Suppressor macrophage (primary cell): ENCODE measurements at regions not wholly inside any gene's neighbourhood (a gene's known extent, or its start where the extent isn't known, plus 50 kb on each side); places are given as distances from the start of the nearest gene placed in this dataset.
"Not testable (repeated sequence)": the region's sequence is repeated elsewhere in the genome, so short reads cannot be mapped to it uniquely, and the experiment has no call there.

Experiments used
- DNase-seq, 4 experiments: peaks; one replicate each; pipeline ENCODE4 v3.0.0-alpha.2; 2020 to 2022

DNA sequence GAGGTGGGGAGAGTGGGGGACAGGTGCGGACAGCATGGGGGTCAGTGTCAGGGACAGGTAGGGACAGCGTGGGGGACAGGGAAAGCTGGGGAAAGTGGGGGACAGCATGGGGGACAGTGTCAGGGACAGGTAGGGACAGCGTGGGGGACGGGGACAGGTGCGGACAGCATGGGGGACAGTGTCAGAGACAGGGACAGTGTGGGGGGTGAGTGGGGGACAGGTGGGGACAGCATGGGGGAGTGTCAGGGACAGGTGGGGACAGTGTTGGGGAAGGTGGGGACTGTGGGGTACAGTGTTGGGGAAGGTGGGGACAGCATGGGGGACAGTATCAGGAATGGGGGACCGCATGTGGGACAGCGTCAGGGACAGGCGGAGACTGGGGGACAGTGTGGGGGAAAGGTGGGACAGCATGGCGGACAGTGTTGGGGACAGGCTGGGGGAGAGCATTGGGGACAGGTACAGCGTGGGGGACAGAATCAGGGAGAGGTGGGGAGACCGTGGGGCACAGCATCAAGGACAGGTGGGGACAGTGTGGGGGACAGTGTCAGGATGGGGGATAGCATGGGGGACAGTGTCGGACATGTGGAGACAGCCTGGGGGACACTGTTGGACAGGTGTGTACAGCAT lies 96.1 kb downstream of the TMEM121 start:
- DNase-seq, result no peak

DNA sequence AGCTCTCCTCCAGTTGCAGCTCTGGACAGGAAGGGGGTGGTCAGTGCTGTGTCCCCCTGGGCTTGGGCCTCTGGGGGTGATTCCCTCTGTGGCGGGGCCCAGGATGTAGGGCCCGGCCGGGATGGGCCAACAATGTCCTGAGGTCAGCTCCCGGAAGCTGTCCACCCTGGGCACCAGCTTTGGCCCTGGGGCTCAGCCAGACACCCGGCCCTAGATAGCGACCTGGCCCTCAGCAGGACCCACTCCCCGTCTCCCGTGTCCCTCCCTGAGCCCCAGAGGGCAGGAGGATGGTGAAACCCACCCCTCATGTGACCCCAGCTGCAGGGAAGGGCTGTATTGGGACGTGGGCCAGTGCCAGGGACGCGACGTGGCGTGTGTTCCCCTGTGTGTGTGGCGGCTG lies 96.8 kb downstream of the TMEM121 start:
- not testable (repeated sequence) for DNase-seq

DNA sequence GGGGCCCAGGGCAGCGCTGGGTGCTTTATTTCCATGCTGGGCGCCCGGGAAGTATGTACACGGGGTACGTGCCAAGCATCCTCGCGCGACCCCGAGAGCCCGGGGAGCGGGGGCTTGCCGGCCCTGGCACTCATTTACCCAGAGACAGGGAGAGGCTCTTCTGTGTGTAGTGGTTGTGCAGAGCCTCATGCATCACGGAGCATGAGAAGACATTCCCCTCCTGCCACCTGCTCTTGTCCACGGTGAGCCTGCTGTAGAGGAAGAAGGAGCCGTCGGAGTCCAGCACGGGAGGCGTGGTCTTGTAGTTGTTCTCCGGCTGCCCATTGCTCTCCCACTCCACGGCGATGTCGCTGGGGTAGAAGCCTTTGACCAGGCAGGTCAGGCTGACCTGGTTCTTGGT lies 98.0 kb downstream of the TMEM121 start:
- not testable (repeated sequence) for DNase-seq

DNA sequence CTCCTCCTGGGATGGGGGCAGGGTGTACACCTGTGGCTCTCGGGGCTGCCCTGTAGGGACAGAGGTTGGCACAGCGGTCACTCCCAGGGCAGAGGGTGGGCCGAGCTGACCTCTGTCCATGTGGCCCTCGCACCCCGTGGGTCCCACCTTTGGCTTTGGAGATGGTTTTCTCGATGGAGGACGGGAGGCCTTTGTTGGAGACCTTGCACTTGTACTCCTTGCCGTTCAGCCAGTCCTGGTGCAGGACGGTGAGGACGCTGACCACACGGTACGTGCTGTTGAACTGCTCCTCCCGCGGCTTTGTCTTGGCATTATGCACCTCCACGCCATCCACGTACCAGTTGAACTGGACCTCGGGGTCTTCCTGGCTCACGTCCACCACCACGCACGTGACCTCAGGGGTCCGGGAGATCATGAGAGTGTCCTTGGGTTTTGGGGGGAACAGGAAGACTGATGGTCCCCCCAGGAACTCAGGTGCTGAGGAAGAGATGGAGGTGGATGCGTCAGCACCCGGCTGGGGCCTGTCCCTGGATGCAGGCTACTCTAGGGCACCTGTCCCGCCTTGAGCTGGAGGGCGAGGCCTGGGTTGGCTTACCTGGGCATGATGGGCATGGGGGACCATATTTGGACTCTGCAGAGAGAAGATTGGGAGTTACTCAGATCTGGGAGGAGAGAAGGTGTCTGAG lies 98.5 kb downstream of the TMEM121 start:
- DNase-seq, result not testable (repeated sequence)

DNA sequence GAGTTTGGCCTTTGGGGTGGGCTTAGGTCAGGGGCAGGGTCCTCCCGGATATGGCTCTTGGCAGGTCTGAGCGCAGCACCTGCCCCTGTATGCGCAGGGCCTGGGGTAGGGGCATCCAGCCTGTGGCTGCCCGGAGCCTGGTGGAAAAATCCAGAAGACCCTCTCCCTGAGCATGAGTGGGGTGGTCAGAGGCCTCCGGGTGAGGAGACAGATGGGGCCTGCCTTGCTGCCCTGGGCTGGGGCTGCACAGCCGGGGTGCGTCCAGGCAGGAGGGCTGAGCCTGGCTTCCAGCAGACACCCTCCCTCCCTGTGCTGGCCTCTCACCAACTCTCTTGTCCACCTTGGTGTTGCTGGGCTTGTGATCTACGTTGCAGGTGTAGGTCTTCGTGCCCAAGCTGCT lies 99.1 kb downstream of the TMEM121 start:
- DNase-seq, result not testable (repeated sequence)

DNA sequence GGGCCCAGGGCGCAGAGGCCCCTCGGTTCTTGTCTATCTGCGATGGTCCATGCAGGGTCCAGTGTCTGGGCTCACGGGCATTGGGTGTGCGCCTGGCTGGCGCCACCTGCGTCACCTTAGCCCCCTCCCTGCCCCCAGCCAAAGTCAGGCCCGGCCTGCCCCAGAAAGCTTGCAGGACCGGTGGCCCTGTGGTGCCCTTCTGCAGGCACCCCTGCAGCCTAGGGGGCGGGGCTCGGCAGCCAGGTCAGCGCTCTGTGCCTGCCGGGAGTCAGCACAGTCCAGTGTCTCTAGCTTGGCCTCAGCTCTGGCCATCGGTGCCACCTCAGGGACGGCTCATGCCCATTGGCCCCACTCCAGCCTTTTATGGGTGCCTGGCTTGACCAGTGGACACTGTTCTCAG lies 99.7 kb downstream of the TMEM121 start:
- not testable (repeated sequence) for DNase-seq

DNA sequence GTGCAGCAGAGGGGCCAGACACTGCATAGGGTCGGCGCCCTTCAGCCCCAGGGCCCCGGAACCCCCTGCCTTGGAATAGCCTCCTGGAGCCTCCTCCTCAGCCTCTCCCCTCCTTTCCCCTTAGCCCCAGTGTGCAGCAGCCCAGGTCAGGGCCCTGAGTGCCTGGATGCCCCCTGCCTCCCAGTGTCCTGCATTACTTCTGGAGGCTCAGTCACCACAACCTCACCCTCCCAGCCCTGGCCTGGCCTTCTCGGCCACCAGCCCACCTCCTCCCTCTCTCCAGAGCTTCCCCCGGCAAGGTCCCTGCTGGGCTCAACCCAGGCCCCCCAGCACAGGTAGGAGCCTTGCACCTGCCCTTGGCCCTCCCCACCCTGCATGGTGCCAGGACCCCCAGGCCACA lies 100.3 kb downstream of the TMEM121 start:
- DNase-seq, result not testable (repeated sequence)

DNA sequence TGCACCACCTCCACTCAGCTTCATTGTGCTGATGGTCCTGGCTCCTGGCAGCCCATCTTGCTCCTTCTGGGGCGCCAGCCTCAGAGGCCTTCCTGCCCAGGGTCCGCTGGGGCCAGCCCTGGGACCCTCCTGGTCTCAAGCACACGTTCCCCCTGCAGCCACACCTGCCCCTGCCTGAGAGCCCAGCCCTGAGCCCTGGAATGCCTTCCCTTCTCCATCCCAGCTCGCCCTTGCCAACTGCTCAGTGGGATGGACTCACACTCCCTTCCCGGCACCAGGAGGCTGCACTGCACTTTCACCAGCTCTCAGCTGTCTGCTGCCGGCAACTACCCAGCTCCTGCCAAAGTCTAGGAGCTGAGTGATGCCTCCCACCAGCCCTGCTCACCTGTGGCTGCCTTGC lies 100.9 kb downstream of the TMEM121 start:
- not testable (repeated sequence) for DNase-seq

DNA sequence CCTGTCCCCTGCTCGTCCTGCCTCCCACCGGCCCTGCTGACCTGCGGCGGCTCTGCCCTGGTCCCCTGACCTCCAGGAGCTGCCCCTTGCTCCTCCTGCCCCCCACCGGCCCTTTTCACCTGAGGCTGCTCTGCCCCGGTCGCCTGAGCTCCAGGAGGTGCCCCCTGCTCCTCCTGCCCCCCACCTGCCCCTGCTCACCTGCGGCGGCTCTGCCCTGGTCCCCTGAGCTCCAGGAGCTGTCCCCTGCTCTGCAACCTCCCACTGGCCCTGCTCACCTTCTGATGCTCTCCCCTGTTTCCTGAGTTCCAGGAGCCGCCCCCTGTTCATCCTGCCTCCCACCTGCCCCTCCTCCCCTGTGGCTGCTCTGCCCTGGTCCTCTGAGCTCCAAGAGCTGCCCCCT lies 101.3 kb downstream of the TMEM121 start:
- no peak for DNase-seq

DNA sequence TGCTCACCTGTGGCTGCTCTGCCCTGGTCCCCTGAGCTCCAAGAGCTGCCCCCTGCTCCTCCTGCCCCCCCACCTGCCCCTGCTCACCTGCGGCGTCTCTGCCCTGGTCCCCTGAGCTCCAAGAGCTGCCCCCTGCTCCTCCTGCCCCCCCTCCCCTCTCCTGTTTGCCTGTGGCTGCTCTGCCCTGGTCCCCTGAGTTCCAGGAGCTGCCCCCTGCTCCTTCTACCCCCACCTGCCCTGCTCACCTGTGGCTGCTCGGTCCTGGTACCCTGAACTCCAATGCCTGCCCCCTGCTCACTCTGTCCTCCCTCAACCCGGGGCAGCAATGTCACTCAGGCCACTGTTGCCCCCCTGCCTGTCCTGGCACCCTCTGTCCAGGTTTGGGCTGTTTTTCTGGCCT lies 101.7 kb downstream of the TMEM121 start:
- not testable (repeated sequence) for DNase-seq

DNA sequence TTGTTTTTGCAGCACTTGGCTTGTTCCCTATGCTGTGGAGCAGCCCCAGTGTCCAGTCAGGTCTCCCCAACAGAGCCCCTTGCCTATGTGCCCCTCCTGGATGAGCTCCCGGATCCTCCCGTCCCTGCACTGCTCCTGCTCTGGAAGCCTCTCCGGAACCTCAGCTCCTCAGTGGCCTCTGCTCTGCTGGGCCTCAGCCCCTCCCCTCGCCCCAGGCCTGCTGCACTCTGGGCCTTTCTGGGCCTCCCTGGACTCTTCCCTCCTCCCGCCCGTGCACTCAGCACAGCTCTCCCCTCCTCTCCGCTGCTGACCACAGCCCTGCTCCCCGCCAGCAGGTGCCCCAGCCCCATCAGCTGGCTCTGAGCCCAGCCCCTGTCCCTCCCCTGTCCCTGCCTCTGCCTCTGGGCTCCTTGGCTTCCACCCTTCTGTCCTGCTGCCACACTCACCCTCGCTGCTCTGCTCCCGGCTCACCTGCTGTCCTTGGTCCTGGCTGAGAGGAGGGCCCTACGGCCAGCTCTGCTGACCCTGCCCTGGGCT lies 102.2 kb downstream of the TMEM121 start:
- DNase-seq, result not testable (repeated sequence)

DNA sequence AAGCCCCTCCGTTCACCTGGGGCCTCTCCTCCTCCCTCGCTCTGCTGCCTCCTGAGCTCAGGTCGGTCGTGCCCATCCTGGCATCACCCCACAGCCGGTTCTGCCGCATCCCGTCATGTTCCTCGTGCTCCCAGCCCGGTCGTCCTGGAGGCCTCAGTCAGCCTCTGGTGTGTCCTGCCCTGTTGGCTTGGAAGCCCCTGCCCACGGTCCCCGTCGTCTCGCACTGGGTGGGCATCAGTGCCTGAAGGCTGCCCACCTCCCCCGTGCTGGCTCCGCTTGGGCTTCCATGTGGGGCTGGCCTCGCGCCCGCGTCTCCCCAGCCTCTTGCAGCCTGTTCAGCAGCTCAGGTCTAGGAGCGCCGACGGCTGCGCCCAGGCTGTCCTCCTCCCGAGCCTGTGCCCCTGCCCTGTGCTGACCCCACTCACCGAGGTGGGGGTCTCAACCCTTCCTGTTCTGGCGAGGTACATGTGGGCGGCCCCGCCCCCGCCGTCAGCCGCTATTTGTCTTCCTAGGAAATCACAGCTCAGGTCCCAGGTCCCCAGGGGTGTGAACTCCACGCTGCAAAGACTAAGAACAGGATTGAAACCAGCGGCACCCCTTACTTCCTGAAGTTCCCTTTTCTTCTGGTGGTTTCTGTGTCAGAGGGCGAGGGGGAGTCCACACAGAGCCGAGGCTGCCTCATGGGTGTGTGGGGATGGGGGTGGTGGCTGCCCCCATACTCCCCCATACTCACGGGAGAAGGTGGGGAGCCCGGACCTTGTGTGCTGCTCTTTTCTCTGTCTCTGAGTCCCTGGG lies 102.9 kb downstream of the TMEM121 start:
- DNase-seq, result not testable (repeated sequence)

DNA sequence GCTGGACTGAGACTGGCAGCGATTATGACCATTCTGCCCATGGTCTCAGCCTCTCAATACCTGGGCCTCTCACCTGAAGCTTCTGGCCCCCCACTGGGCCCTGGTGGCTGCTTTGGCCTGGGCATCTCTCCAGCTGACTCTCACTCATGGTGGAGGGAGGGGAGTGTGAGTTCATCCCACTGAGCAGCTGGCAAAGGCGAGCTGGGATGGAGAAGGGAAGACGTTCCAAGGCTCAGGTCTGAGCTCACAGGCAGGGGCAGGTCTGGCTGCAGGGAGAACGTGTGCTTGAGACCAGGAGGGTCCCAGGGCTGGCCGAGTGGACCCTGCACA lies 103.5 kb downstream of the TMEM121 start:
- DNase-seq, result no peak

DNA sequence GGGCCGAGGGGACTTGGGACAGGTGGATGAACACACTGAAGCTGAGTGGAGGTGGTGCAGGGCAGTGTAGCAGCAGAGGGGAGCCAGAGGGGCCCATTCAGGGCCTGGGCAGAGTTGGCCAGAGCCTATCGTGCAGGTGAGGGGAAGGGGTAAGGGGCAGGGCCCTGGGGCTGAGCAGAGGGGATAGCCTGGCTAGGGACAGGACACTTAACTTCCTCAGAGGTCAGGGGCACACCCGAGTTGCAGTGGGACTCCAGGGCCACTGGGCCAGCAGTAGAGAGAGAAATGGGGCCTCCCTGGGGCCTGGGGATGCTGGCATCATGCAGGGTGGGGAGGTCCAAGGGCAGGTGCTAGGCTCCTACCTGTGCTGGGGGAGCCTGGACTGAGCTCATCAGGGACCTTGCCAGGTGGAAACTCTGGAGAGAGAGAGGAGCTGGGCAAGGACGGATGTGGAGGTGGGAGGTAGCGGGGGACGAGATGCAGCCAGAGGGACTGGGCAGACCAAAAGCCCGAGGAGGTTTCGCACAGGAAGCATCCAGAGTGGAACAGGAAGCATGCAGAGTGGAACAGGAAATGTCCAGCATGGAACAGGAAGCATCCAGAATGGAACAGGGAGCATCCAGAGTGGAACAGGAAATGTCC lies 104.0 kb downstream of the TMEM121 start:
- not testable (repeated sequence) for DNase-seq

DNA sequence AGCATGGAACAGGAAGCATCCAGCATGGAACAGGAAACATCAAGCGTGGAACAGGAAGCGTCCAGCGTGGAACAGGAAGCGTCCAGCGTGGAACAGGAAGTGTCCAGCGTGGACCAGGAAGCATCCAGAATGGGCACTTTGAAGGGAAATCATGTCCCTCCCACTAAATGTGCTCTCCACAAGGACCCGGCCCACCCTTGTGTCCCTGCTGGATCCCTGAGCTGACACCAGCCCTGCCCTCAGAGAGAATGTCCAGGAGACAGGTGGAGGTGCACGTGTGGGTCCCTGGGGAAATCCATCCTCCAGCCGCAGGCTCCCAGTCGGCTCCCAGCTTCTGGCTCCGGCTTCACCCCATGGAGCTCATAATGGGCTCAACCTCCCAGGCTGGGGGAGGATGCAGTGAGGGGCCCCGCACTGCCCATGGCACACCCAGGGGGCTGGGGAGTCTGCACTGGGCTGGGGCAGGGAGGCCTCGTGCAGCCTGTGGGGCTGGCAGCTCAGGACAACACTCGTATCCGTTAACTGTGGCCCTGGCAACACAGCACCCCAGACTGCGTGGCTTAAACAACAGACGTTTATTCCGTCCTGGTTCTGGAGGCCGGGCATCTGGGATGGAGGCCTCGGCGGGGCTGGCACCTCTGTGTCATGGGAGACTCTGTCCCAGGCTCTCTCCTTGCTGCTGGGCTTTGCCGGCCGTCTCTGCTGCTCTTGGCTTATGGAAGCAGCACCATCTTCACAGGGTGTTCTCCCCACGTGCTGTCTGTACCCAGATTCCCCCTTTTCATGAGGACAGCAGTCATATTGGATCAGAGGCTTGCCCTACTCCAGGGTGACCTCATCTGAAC lies 104.8 kb downstream of the TMEM121 start:
- DNase-seq, result peak in 1 of 4 experiments; percentile 2

DNA sequence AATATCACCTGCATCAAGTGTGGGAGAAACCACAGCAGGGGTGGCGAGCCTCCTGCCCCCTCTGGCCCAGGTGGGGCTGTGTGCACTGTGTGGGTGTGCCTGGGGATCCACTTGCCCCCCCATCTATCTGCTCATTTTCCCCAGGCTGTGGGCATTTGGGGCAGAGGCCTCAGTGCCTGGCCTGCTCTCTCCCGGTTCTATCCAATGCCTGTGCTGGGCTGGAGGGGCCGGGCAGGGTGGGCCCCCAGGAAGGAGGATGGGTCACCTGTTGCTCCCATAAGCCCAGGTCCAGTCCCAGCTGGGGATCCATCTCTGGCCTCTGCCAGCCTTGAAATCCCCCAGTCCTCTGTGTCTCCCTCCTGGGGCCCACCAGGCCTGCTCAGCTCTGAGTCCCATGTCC lies 105.6 kb downstream of the TMEM121 start:
- DNase-seq, result no peak

DNA sequence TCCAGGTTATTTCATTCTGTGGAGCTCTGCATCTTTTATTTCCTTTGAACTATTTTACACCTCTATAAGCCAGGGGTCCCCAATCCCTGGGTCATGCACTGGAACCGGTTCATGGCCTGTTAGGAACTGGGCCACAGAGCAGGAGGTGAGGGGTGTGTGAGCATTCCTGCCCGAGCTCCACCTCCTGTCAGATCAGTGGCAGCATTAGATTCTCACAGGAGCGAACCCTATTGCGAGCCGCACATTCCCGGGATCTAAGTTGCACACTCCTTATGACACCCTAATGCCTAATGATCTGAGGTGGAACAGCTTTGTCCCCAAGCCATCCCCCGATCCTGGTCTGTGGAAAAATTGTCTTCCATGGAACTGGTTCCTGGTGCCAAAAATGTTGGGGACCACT lies 107.2 kb downstream of the TMEM121 start:
- not testable (repeated sequence) for DNase-seq

DNA sequence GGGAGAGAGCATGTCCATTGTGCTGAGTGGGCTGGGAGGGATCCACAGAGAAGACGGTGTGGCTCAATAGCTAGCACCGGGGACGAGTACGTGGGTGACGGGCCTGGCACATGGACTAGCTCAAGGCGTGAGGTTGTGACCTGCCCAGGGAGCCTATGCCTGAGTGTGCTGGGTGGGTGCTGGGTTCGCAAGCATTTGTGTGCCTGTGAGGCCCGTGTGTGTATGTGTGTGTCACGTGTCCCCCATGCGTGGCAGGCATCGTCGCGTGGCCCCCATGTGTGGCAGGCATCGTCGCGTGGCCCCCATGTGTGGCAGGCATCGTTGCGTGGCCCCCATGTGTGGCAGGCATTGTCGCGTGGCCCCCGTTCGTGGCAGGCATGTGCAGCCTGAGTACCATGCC lies 109.2 kb downstream of the TMEM121 start:
- no peak for DNase-seq

DNA sequence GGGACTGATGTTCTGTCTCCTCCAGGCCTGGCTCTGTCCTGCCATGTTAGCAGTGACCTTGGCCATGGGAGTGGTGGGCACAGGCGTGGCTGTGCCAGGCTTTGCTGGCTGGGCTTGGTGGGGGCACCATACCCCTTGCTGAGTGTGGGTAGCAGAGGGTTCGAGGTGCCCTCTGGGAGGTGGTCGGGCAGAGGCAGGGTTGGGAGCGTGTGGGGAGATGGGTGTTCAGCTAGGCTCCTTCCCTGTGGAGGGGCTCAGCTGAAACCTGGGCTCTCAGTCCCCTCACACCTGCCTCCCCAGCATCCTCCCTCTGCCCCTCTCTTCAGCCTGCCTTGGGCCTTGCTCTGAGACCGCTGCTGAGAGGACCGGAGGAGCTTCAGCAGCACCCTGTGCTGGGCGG lies 109.6 kb downstream of the TMEM121 start:
- not testable (repeated sequence) for DNase-seq

DNA sequence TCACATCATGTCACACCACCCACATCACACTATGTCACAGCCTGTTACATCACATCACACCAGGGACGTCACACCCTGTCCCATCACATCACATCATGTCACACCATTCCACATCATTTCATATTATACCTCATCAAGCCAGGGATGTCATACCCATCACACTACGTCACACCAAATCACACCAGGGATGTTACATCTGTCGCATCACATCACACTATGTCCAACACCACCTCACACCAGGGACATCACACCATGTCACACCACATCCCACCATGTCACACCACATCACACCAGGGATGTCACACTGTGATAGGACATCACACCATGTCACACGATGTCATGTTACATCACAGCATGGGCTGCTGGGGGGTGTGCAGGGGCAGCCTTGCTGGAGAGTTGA lies 110.6 kb downstream of the TMEM121 start:
- DNase-seq, result no peak

DNA sequence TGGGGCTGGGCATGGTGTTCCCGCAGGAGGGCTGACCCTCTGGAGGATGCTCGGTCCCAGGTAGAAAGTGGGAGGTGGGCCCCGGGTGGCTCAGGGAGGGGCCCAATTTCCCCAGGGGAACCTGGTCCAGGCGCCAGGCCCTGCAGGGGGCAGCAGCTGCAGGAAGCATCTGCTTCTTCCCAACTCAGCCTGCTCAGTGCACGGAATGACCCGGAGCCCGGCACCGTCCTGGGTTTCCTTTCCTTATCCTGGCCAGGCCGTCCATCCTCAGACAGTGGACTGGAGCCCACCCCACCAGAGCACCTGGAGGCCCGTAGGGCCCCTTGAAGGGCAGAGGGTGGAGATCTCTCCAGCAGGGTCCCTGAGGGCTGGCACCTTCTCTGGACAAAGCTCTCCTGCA lies 111.0 kb downstream of the TMEM121 start:
- not testable (repeated sequence) for DNase-seq
